HG03196 (cell line): ENCODE measurements at regions not wholly inside any gene's neighbourhood (a gene's known extent, or its start where the extent isn't known, plus 50 kb on each side); places are given as distances from the start of the nearest gene placed in this dataset.

Source experiments
- ATAC-seq: cut with Tn5 transposase; IDR thresholded peaks from one replicate; pipeline ENCODE4 v1.9.1; 2021; ENCODE audit not compliant: unreplicated experiment

DNA sequence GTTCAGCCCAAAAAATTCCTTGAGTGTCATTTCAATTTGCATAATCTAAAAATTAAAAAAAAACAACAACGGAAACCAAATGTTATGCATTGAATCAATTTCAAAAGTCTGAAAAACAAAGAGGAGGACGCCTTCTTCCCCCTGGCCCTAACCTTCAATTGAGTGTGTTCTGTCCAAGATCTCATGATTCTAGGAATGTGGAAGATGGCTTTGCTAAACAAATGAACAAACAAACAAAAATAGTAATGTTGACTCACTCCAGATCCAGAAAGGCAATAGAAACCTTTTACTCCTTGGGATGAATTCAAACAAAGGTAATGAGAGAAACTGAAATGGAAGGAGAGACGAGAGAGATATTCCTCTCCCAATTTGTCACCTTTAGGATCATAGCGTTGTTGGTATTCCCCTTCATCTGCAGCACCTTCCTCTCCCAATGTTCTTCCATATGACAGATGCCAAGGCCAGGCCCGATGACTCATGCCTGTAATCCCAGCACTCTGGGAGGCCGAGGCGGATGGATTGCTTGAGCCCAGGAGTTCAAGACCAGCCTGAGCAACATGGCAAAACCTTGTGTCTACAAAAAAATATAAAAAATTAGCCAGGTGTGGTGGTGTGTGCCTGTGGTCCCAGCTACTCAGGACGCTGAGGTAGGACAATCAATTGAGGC lies 109.2 kb upstream of the ADGRF1 start:
- no peak for ATAC-seq

DNA sequence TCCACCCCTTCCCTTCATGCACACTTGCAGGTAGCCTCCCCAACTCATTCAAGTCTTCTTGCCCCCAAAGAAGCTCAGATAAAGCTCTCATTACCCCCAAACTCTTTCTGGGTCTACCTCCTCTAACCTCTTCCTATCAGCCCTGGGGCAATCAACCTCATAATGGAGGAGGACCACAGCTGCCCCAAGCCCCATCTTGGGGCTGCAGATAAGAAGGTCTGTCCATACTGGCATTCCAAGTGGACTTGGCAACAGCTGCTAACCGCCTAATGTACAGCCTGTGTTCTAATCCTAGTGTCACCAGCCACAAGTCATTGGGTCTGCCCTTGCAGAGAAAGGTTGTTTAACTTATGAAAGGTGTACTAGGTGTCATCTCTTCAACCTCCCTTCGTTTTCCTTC lies 107.4 kb upstream of the ADGRF1 start:
- no peak for ATAC-seq

DNA sequence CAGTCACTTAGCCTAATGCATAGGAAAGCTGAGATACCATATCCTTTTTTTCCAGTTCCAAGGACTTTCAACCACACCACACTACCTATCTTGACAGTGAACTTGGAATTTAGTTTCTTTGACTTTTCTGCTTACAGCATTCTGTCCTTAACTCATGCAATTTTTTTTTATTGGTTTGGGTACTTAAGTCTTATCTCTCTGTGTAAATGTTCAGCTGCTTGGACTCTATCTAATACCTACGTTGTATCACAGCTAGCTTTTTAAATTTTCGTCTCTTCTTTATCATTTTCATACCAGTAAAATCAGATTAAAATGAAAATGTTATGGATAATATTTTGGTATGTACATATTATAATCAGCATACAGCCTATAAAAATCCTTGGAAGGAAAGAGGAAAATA lies 106.9 kb upstream of the ADGRF1 start:
- ATAC-seq: no peak

- ATAC-seq: no peak
These were observed 105.8 kb upstream of the ADGRF1 start for GRCh38 chr6:47147836-47148344.

GRCh38 chr6:47147175-47147727 lies 105.1 kb upstream of the ADGRF1 start:
- no peak for ATAC-seq

- no peak for ATAC-seq
These were observed 104.5 kb upstream of the ADGRF1 start for GRCh38 chr6:47146431-47147174.

DNA sequence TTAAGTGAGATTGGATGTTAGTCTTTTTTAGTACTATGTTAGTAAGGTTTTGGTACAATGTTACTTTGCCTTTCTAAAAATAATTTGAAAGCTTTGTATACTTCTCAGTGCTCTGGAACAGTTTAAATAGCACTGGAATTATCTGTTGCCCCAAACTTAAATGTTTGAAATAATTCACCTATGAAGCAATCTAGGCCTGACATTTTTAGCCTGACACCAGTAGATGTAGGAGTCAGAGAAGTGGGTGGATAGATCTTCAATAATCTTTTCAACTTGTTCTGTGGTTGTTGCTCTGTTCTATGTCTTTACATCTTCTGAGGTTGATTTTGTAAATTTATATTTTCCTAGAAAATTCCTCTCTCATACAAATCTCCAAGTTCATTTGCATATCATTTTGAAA lies 103.1 kb upstream of the ADGRF1 start:
- ATAC-seq: no peak

DNA sequence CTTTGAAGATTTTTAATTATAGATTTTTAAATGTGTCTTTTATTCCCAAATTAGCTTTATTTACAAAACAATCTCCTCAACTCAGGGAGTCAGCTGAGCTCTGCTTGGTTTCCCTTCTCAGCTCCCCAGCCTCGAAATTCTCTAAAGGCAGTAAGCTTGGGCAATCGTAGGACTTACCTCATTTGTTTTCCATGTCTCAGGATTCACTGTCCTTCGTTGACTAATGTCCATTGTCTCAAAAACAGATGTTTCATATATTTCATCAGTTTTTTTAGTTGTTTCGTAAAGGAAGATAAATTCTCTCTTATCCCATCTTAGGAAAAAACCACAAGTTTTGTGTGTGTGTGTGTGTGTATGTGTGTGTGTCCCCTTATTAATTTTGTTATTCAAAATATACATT lies 102.2 kb upstream of the ADGRF1 start:
- no peak for ATAC-seq

GRCh38 chr6:47141963-47142362 lies 99.8 kb upstream of the ADGRF1 start:
- no peak for ATAC-seq

GRCh38 chr6:47141171-47141570 lies 99.0 kb upstream of the ADGRF1 start:
- no peak for ATAC-seq

DNA sequence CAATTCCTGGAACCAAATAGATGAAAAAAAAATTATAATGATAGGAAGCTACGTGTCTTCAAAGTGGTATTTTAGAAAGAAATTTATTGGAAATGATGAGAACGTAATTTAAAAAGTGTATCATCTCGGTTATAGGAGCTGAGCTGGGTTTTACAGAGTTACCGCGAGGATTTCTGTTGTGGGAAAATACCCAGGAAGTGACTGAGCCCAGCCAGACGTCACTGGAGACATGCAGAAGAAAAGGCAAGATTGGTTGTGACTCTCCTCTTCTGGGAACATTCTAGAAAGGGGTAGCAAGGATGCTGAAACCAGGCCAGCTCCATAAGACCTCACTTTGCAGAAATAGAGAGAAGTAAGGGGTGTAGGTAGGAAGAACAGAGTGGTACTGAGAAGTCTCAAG lies 95.9 kb upstream of the ADGRF1 start:
- no peak for ATAC-seq

GRCh38 chr6:47137073-47137472 lies 94.9 kb upstream of the ADGRF1 start:
- no peak for ATAC-seq

GRCh38 chr6:47135772-47136171 lies 93.6 kb upstream of the ADGRF1 start:
- no peak for ATAC-seq

- no peak for ATAC-seq
These were observed 92.5 kb upstream of the ADGRF1 start for GRCh38 chr6:47134476-47135189.

DNA sequence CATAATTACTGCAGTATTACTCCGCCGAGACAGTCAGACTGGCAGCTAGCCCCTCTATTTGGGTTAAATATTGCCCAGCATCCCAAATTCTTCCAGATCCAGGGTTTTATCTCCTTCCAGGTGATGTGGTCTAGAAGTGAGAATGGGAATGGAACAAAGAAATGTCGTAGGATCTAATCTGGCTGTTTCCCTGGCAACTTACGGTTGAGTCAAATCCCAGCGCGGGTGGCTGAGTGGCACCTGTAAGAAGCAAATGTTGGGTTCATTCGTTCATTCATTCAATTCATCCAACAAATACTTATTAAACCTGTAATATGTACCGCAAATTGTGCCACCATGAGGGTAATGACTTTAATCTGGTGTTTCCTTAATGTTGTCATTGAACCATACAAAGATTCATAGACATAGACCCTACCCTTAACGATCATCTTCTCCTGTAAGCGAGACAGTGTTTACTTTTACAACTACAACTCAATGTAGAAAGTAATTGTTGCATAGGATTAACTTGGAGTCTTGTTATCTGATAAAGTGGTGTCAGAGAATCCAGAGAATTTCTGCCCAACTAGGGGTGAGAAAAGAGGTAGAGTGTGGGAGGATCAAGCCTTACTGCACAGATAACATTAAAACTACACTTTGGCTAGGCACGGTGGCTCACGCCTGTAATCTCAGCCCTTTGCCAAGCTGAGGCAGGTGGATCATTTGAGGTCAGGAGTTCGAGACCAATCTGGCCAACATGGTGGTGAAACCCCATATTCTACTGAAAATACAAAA lies 91.3 kb upstream of the ADGRF1 start:
- no peak for ATAC-seq

DNA sequence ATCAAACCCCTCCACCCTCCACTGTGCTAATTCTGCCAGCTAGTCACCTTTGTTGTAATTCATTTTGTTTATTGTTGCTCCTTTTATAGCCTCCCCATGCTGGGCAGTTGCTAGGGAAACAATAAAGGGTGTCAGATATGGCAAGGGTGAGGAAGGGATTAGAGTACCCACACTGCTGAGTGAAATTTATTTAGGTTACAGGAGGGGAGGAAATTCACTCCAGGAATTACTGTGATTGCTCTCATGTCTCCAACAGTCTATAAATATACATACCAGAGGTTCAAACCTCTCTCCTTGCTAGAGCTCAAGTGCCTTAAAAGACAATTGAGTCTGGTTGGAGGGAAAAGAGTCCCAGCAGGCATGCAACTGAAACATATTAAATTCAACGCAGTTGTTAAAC lies 90.6 kb upstream of the ADGRF1 start:
- no peak for ATAC-seq

DNA sequence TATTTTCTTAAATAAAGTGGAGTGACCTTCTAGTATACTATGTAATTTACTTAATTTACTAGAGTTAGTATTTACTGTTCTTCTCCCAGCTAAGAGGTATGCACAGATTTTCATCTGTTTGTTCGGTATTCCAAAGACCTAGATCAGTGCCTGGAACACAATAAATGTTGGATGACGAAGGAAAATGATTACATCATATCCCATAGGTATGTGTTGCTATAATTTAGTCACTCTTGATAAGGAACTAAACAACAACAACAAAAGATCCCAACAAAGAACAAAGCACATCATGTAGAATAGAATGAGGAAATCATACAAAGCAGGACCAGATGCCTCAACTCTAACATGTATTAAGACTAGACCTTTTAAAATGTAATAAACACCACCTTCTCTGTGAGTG lies 89.6 kb upstream of the ADGRF1 start:
- no peak for ATAC-seq

DNA sequence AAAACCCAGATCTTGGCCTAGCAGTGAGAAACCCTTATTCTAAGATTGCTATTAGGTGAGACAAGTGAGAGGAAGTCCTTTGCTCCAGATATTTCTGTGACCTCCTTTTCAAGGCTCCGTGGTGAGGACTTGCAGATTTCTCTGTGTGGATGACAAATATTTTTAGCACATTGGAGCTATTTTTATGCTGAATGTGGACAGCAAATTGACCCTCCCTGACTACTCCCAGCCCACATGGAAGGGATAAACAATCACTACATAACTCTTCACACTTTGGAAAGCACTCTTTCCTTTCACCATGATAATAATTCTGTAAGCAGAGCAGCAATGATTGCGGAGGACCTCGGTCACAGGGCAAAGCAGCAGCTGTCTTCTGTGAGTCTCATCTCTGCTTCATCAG lies 88.0 kb upstream of the ADGRF1 start:
- no peak for ATAC-seq

GRCh38 chr6:47129129-47129528 lies 87.0 kb upstream of the ADGRF1 start:
- ATAC-seq: no peak

DNA sequence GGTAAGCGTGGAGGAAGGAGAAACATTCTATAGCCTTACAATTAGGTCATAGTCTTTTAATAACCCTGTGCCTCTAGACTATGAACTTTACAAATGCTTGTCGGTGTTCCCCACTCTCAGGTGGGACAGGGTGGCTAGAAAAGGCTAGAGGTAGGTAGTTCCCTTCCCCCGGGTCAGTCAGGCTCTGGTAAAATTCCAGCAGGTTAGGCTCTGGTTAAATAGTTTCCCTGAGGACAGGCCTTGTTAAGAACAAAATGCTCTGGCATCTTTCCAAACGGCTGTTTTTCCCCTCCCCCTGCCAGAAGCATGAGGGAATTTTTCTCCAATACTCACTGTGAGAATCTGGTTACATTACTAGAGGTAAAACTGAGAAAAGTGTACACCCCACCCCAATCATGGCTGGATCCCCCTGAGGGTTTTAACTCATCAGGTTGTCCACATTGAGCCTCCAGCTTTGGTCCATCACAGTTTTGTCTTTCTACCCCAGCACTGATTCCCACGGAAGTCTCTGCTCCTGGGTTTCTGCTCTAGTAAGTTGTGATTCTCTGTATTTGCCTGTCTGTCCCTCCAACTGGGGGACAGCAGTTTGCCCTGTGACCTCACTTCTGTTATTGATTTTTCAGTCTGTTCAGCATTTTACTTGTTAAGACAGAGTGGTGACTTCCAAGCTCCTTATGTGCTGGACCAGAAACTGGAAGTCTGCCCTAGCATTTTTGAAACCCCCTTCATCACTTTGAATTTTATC lies 84.7 kb upstream of the ADGRF1 start:
- ATAC-seq: no peak
